Osteoblast (primary cell): ENCODE measurements at regions not wholly inside any gene's neighbourhood (a gene's known extent, or its start where the extent isn't known, plus 50 kb on each side); places are given as distances from the start of the nearest gene placed in this dataset.
A peak's percentile ranks its signal among the peaks of the same experiment; 100 is the strongest.

Source experiments
- DNase-seq: peaks from one replicate; pipeline ENCODE4 v3.0.0; 2011; ENCODE audit warnings: low spot score, mixed read lengths; ENCODE audit not compliant: insufficient read length; ENCODE audit errors: missing footprints
- H2AFZ ChIP-seq: 2 replicates; pipeline ENCODE4 v1.6.0; 2011; ENCODE audit warnings: mild to moderate bottlenecking, low read length
- H3K27ac ChIP-seq: 2 replicates; pipeline ENCODE4 v1.5.1; 2011; ENCODE audit warnings: mild to moderate bottlenecking, low read depth, low read length, moderate library complexity
- H3K27me3 ChIP-seq: 2 replicates; pipeline ENCODE4 v1.6.0; 2012; ENCODE audit warnings: mild to moderate bottlenecking, control low read depth, inconsistent platforms, low read length, moderate library complexity; ENCODE audit not compliant: insufficient read depth
- H3K36me3 ChIP-seq: 2 replicates; pipeline ENCODE4 v1.5.1; 2011; ENCODE audit warnings: mild to moderate bottlenecking, low read length, control low read depth, moderate library complexity; ENCODE audit not compliant: insufficient read depth
- H3K4me1 ChIP-seq: 2 replicates; pipeline ENCODE4 v1.5.1; 2011; ENCODE audit warnings: mild to moderate bottlenecking, low read length, control low read depth, moderate library complexity; ENCODE audit not compliant: insufficient read depth
- H3K4me2 ChIP-seq: 2 replicates; pipeline ENCODE4 v1.6.0; 2011; ENCODE audit warnings: mild to moderate bottlenecking, low read length; ENCODE audit not compliant: insufficient read depth
- H3K4me3 ChIP-seq: fragments of 200-600 bp; sonication (generic); 3 replicates; pipeline ENCODE4 v1.5.1; 2012; ENCODE audit warnings: mild to moderate bottlenecking, low read length, inconsistent platforms; ENCODE audit not compliant: insufficient read depth
- H3K79me2 ChIP-seq: 2 replicates; pipeline ENCODE4 v1.6.0; 2012; ENCODE audit warnings: mild to moderate bottlenecking, low read length, control low read depth, inconsistent platforms; ENCODE audit not compliant: insufficient read depth
- H3K9me3 ChIP-seq: 2 replicates; pipeline ENCODE4 v1.5.1; 2011; ENCODE audit warnings: low read depth, low read length, control low read depth
- H4K20me1 ChIP-seq: 2 replicates; pipeline ENCODE4 v1.6.0; 2012; ENCODE audit warnings: mild to moderate bottlenecking, low read length, control low read depth; ENCODE audit not compliant: insufficient read depth
- CTCF ChIP-seq: IDR thresholded peaks from 2 replicates; pipeline ENCODE4 v1.5.1; 2011; ENCODE audit warnings: mild to moderate bottlenecking, low read depth, low read length, moderate library complexity; ENCODE audit errors: extremely low read depth

- no peaks in the 10 kb centered on the region for H3K4me1 ChIP-seq
- no peak for DNase-seq
- H3K9me3 ChIP-seq = no peaks in the 10 kb centered on the region
- H3K4me2 ChIP-seq = no peak overlapping the region
- no peaks in the 10 kb centered on the region for H3K79me2 ChIP-seq
- no peaks in the 10 kb centered on the region for H3K36me3 ChIP-seq
- no peak overlapping the region for H3K4me3 ChIP-seq
- H4K20me1 ChIP-seq = no peaks in the 10 kb centered on the region
- H2AFZ ChIP-seq = no peak overlapping the region
- H3K27me3 ChIP-seq = no peaks in the 10 kb centered on the region
- no peak overlapping the region for H3K27ac ChIP-seq
- no peak for TF ChIP-seq CTCF
Measured at GRCh38 chr15:46854564-46854963, 862.7 kb upstream of the SEMA6D start.

DNA sequence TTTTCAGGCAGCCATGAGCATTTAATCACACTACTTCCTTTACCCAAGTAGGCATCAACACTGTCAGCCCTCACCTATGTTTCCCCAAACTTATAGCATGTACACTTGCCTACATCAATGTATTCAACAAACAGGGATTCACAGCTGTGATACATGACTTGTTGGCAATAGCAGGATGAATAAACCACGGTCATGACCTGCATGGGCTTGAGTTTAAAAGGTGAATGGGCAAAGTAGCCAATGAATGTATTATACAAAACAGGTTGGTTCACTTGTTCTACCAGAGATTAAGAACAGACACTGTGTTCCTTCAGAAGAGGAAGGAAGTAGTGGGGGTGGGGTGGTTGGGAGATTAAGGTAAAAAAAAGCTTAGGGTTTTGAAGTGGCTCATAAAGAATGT lies 861.9 kb upstream of the SEMA6D start:
- Histone ChIP-seq H2AFZ (no peak overlapping the region), H3K36me3 (no peaks in the 10 kb centered on the region), H3K4me1 (no peaks in the 10 kb centered on the region), H3K27me3 (no peaks in the 10 kb centered on the region), H4K20me1 (no peaks in the 10 kb centered on the region), H3K9me3 (peaks cover under 1% of the 10 kb centered on the region), H3K27ac (no peak overlapping the region), H3K4me3 (no peak overlapping the region), H3K79me2 (no peaks in the 10 kb centered on the region), H3K4me2 (no peak overlapping the region)
- no peak for TF ChIP-seq CTCF
- no peak for DNase-seq

- Histone ChIP-seq H3K9me3 (peaks cover 4% of the 10 kb centered on the region), H3K27me3 (no peaks in the 10 kb centered on the region), H2AFZ (no peak overlapping the region), H4K20me1 (no peaks in the 10 kb centered on the region), H3K27ac (no peak overlapping the region), H3K36me3 (no peaks in the 10 kb centered on the region), H3K4me1 (no peaks in the 10 kb centered on the region), H3K4me3 (no peak overlapping the region), H3K4me2 (no peak overlapping the region), H3K79me2 (no peaks in the 10 kb centered on the region)
- peak; percentile 0 for DNase-seq
- no peak for TF ChIP-seq CTCF
Measured at GRCh38 chr15:46856839-46857502, 860.3 kb upstream of the SEMA6D start.

DNA sequence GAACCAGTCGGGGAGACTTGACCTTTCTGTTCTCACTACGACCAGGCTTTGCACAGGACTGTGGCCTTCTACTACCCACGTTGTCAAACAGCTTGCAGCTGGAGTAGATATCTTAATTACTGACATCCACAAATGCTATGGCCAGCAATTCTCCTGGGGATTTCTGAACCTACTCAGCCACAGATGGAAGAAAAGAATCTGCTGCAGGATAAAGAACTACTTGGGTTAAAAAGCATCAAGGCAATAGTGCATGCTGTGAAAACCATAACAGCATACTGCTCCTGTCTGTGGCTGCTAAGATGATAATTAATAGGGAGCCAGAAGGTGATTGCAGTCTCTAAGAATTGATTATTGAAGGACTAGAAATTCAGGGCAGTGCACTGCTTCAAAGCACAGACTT lies 859.2 kb upstream of the SEMA6D start:
- Histone ChIP-seq H3K9me3 (peaks cover 4% of the 10 kb centered on the region), H3K36me3 (no peaks in the 10 kb centered on the region), H3K27ac (no peak overlapping the region), H3K4me2 (no peak overlapping the region), H2AFZ (no peak overlapping the region), H3K4me3 (no peak overlapping the region), H4K20me1 (no peaks in the 10 kb centered on the region), H3K4me1 (no peaks in the 10 kb centered on the region), H3K79me2 (no peaks in the 10 kb centered on the region), H3K27me3 (no peaks in the 10 kb centered on the region)
- no peak for DNase-seq
- TF ChIP-seq CTCF = no peak
